G401.6 (cell line): ENCODE measurements at regions not wholly inside any gene's neighbourhood (a gene's known extent, or its start where the extent isn't known, plus 50 kb on each side); places are given as distances from the start of the nearest gene placed in this dataset.
"Not testable (repeated sequence)": the region's sequence is repeated elsewhere in the genome, so short reads cannot be mapped to it uniquely, and the experiment has no call there.

ENCODE experiments used
- FAIRE-seq: peaks from 2 replicates; lab custom pipeline; 2012; peaks lifted over from hg19 to GRCh38; lab: Jason Lieb, UNC

DNA sequence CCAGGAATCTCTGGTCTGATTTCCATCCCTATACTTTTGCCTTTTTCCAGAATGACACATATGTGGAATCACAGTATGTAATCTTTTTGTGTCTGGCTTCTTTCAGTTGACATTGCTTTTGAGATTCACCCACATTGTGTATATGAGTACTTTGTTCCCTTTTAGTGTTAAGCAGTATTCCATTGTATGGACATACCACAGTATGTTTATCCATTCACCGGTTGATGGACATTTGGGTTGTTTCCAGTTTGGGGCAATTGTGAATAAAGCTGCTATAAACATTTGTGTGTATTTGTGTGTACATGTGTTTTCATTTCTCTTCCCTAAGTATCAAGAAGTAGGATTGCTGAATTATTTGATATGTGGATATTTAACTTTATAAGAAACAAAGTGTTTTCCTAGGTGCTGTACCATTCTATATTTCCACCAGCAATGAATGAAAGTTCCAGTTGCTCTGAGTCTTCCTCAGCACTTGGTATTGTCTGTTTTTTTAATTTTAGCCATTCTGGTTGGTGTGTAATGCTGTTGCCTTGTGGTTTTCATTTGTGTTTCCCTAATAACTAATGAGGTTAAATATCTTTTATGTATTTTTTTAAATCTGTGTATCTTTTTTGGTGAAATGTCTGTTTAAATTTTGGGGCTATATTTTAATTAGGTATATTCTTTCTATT, 203.5 kb upstream of the HAAO start:
- FAIRE-seq: no peak

DNA sequence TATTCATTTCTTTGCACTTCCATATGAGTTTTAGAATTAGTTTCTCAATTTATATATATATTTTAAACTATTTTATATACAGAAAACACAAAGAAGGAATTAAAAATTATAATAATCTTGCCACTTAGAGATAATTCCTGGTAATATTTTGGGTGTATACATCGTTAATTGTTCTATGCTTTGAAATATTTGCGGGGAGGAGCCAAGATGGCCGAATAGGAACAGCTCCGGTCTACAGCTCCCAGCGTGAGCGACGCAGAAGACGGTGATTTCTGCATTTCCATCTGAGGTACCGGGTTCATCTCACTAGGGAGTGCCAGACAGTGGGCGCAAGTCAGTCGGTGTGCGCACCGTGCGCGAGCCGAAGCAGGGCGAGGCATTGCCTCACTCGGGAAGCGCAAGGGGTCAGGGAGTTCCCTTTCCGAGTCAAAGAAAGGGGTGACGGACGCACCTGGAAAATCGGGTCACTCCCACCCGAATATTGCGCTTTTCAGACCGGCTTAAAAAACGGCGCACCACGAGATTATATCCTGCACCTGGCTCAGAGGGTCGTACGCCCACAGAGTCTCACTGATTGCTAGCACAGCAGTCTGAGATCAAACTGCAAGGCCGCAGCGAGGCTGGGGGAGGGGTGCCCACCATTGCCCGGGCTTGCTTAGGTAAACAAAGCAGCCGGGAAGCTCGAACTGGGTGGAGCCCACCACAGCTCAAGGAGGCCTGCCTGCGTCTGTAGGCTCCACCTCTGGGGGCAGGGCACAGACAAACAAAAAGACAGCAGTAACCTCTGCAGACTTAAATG, 197.1 kb upstream of the HAAO start:
- FAIRE-seq: not testable (repeated sequence)

DNA sequence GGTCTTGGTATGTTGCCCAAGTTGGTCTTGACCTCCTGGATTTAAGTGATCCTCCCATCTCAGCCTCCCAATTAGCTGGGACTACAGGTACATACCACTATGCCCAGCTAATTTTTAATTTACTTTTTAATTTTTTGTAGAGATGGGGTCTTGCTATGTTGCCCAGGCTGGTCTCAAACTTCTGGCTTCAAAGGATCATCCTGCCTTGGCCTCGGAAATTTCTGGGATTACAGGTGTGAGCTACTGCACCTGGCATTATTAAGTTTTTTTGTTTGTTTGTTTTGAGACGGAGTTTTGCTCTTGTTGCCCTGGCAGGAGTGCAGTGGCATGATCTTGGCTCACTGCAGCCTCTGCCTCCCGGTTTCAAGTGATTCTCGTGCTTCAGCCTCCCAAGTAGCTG, 195.7 kb upstream of the HAAO start:
- not testable (repeated sequence) for FAIRE-seq

DNA sequence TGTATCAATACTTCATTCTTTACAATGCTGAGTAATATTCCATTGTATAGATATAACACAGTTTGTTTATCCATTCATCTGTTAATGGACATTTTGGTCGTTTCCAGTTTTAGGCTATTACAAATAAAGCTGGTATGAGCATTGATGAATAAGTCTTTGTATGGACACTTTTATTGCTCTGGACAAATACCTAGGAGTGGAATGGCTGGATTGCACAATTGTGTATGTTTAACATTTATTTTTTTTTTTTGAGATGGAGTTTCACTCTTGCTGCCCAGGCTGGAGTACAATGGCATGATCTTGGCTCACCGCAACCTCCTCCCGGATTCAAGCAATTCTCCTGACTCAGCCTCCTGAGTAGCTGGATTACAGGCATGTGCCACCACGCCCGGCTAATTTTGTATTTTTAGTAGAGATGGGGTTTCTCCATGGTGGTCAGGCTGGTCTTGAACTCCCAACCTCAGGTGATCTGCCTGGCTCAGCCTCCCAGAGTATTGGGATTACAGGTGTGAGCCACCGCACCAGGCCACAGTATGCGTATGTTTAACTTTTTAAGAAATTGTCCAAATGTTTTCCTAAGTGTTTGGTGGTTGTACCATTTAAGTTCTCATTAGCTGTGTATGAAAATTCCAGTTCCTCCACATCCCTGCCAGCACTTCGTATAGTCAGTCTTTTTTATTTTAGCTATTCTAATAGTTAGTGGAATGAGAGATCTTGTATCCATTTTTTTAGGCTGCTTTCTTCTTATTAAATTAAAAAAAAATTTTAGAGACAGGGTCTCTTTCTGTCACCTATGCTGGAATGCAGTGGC, 194.9 kb upstream of the HAAO start:
- no peak for FAIRE-seq

DNA sequence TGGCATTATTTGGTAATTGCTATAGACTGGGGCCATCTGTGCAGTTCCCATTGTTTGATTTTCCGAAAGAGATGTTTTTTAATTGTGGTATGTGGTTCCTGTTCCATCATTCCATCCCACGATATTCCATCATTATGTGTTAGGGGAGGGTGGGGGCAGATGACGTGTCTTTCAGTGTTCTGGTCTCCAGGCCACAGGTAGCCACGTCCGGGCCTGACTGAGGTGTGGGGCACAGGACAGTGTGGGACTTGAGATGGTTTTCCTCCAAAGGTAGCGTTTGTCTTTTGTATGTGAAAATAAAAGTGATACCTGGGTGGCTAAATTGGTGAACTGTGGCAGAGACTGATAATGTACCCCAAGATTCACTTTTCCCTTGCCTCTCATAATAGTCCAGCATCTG, 192.2 kb upstream of the HAAO start:
- FAIRE-seq: no peak

DNA sequence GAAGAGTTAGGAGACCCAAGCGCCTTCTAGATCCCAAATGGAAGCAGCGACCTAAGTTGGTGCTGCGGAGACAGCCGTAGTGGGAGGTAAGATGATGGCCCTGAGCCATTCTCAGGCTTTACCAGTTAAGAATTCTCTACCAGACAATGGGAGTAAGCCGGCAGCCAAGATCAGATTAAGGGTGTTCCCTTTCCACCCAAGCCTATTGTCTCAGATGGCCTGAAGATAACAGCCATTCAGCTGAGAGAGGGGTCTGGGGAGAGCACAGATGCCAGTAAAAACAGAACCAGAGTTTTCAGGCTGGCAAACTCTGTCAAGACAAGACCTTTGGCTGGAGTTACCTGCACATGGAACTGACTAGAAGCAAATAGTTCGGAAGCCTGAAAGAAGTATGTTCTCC, 191.7 kb upstream of the HAAO start:
- no peak for FAIRE-seq

DNA sequence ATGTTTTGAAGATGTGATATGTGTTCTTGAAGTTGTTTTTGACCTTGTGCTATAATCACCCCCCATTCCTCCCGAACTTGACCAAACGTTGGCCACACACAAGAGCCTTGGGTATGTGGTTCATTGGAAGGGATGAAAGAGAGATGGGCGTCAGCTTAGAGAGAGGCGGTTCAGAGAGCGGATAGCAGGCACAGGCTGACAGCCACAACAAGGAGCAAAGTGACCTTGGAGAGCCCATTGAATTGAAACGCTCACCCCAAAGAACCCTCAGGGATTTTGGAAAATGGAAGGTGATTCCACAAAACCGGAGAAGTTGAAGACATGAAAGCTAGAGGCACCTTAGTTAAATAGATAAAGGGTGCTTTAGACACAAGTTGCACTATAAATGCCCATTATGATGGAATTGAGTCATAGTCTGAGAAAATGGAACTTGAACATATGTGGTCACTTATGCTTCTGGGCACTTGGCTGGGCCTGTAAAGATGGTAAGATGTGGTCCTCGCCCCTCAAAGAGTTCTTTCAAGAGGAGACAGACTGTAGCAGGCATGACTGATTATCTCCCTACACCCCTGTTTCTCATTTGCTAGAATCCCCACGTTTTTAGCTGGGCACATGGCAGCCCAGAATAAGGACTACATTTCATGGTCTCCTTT, 188.5 kb upstream of the HAAO start:
- FAIRE-seq: no peak

DNA sequence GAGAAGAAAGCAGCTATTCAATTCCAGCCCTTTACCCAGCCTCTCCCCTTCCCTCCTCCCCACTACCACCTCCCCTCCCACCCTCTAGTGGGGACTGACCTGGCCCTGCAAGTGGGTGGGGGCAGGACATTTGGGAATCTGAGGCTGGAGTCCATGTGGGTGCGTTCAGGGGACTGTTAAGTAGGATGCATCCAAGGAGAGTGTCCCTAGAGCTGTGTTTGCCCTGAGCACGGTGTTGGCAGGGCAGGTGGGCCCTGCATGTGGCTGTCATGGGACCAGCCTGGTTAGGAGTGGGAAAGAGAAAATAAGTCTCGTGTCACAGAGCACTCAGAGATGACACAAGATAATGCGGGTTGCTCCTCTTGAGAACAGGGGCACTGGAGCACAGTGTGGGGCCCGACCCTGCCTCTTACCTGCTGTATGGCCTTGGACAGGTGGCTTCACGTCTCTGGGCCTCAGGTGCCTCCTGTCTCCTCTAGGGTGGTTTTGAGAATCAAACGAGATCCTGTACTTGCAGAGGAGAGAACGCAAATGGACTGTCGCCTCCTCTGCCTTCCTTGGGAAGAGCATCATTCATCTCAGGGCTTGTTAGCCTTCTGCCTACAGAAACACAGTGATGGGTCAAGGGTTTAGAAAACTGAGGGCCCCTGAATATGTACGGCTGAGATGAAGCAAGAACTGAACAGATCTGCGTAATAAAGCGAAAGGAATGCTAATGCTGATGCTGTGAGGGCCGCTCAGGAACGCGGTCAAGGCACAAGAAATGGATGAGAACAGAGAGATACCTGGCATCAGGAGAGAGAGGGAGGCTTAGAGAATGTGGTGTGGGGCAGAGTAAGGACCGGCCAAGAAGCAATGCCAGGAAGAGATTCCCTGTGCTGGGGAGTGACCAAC, 187.7 kb upstream of the HAAO start:
- FAIRE-seq: no peak

DNA sequence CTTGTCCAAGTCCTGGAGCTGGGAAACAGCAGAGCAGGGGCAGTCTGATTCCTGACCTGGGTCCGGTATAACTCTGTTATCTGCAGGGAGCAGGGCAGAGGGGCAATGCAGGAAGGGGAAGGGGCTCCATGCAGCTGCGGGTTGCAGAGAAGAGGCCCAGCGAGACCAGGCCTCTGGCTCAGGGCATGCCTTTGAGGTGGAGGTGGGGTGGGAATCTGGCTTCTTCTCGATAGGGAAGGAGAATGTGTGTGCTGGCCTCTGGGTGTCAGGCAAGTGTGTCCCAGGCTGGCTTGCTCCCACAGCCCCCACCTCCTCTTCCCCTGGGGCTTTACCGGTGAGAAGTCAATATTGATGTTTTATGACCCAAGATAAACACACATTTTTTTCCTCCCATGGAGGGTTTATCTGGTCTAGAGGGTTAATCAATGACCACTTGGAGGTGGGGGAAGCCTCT, 187.1 kb upstream of the HAAO start:
- FAIRE-seq: no peak

DNA sequence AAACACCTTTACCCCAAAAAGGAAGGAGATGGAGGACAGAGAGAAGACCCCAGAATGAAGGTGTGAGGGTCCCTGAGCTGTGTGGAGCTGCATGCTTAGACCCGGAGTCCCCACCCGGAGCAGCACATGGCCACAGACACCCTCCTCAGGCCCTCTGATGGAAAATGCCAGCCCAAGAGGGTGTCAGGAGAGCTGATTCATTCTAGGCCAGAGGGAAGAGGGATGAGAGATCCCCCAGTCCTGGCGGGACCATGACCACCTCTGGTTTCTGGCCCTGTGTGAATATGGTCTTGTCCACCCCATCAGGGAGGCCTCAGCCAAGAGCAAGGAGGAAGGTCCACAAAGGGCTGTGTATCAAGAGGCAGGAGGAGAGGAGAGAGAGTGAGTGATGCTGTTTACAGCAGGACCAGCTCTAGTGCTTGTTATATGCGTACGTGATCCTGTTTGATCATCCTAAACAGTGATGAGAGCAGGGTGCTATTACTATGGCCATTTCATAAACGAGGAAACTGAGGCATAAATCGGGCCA, 186.6 kb upstream of the HAAO start:
- no peak for FAIRE-seq

DNA sequence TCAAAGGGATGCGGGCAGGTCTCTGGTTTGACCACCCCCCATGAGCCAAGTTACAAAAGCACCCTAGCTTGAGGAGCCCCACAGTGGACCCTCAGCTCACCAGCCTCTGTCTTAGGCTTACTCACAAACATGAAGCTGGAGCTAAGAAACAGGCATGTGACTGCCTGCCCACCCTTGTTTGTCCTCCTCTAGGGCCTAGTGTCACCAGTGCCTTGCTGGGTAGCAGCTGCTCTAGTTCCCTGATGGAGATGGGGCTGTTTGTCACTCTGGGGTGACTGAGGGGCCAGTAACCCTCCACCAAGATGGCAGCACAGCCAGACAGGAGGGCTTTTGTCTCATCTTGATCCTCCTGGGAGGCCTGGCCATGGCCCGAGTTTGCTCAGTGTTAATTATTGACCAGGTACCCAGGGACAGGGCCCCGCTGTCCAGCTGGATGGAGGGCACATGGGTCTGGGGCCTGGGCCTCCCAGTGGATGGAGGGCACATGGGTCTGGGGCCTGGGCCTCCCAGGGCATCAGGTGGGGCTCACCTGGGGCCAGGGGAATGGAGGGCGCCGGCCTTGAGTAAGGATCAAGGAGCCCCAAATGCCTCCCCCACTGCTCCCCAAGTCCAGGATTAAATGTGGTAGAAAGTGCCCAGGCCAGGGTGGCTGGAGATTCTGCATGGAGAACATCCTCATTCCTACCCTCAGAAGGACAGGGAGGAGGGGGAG, 185.9 kb upstream of the HAAO start:
- FAIRE-seq: no peak

DNA sequence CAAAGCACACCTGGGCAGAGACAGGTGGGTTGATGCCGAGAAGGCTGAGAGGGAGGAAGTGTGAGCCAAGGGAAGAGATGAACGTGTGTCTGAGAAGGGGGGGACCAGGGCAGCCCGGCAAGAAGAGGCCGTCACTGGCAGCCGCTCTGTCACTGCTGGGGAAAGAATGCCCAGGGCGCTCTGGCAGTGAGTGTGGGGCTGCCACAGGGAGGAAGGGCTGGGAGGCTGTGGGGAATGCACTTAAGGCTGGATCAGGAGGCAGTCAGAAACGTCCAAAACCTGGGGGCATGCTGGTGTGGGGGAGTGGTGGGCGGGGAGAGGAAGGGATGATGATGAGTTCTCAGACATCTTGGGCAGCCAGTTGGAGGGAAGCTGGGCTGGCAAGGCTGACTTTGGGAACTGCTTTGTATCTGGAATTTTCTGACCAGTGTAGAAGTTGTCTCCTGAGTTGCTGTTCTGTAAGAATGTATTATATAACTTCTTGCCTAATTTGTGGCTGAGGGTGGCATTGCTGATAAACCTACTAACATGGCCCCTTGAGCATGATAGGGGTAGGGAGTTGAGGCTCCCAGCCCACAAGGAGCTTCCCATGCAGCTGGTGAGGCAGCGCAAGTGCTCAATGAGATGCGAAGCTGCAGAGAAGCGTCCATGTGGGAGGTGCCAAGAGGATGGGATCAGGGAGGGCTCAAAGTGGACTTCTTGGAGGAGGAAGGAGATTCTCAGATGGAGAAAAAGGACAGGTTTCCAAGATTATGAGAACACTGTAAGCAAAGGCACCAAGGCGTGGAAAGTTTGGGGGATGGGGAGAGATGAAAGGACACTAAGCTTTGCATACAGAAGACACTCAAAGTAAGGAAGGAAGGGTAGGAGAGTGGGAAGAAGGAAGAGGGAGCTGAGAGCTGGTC, 185.1 kb upstream of the HAAO start:
- no peak for FAIRE-seq

DNA sequence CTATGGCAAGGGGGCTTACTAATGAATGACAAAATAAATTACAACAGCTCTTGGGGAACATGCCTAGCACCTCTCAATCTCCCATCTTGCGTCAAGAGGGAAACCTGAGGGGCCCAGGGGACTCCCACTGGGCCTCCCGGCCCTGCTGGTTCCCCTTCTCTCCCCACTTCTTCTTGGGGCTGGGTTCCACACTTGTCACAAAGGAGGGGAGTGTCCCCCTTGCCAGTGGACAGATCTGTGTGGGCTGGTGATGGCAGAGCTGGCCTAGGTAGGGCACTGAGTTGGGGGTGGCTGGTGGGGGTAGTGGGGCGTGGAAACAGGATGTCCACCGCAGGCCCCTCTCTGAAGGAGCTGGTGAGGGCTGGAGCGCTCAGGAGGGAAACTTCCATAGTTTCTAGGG, 184.0 kb upstream of the HAAO start:
- FAIRE-seq: no peak

DNA sequence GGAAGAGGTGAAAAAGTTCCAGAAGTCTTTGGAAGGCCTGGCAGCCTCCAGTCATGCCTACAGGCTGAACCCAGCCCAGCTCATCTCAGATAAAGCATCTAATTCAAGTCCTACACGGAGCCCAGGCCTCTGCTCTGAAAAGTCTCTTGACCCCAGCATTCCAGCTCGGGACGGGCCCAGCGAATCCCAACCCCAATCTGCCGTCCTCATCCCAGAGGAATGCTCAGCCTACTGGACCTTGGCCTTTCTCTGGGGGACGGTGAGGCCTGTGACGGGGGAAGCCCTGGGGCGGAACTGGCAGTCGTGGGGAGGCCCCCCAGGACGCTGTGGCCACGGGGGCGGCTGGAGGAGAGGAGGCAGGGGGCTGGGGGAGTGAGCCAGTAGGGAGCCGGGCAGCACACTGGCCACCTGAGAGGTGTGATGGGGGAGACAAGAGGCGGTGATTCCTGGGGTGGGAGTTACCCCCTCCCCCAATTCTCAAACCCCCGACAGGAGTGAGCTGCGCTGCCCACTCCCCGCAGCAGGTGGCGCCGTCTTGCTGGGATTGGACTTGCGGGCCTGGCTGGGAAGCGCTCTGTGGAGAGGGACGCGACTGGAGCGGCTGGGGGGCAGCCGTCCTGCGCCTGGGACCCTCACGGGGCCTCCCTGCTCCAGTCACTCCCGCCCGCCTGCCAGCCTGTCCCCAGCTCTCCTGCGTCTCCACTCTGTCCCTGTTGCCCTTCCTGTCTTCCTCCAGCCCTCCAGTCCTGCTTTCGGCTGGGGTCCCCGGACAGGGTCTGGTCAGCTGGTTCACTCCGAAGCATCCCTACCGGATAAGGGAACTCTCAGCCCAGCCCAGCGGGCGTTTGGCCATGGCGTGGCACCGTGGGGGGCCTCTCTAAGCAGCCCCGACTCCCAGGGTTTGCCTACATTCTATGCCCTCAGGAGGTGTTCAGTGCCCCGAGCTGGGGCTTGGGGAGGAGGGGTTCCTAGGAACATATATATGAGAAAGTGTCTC, 182.6 kb upstream of the HAAO start:
- no peak for FAIRE-seq

DNA sequence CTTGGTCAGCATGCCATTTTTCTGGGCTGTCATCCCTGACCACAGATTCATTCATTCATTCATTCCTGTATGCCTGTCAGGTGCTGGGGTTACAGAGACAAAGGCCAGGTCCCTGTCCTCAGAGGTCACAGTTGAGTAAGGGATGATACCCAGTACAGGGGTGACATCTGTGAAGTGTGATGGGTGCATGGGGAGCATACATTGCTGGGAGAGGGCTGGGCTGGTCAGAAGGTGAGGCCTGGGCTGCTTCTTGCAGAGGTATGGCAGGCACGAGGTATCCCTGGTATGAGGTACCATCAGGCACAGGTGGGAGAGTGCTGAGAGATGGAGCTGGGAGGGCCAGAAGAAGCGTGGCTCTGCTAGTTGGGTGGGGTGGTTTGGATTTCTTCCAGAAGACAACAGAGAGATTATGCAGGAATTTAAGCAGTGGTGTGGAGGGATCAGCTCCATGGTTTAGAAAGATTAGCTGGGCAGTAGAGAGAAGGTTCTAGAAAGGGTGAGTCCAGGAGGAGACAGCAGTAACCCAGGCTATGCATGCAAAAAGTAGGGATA, 181.9 kb upstream of the HAAO start:
- no peak for FAIRE-seq

DNA sequence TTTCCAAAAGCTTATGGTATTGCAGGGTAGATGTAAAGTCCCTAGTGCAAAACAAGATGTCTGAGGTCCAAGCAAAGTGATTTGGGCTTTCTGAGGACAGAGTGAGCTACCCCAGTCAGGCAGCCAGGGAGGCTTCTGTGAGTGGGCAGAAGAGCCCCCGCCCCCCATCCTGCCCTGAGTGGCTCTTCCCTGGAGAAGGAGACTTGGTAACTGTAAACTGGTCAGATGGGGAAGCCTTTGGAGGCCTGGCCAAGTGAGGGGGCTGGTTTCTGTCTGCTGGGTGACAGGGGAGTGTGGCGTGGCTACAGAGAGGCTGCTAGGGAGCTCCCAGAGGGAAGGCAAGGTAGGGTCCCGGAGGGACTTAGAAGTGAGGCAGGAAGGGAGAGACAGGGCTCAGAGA, 181.3 kb upstream of the HAAO start:
- FAIRE-seq: no peak

DNA sequence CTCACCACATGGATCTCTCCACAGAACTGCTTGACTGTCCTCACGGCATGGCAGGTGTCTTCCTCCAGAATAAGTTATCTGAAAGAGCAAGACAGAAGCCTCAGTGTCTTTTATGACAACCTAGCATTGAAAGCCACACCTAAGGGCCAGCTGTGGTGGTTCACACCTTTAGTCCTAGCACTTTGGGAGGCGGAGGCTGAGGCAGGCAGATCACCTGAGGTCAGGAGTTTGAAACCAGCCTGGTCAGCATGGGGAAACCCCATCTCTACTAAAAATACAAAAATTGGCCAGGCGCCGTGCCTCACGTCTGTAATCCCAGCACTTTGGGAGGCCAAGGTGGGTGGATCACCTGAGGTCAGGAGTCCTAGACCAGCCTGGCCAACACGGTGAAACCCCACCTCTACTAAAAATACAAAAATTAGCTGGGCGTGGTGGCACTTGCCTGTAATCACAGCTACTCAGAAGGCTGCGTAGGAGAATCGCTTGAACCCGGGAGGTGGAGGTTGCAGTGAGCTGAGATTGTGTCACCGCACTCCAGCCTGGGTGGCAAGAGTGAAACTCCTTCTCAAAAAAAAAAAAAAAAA, 180.6 kb upstream of the HAAO start:
- not testable (repeated sequence) for FAIRE-seq
